ENCODE measurements at regions not wholly inside any gene's neighbourhood (a gene's known extent, or its start where the extent isn't known, plus 50 kb on each side); places are given as distances from the start of the nearest gene placed in this dataset.

- no peak for TF ChIP-seq NANOG (IDR thresholded peaks at IDR 0.05; ENCODE audit: insufficient read depth, low read depth, low read length, poor library complexity, severe bottlenecking)
- no peak for TF ChIP-seq KDM1A (IDR thresholded peaks at IDR 0.05; ENCODE audit: borderline replicate concordance, low read length)
These were observed 224.5 kb upstream of the TAPT1 start (continued) for GRCh38 chr4:16450724-16451123.
